SK-MEL-5 (cell line): ENCODE measurements at regions not wholly inside any gene's neighbourhood (a gene's known extent, or its start where the extent isn't known, plus 50 kb on each side); places are given as distances from the start of the nearest gene placed in this dataset.

ENCODE experiments used
- DNase-seq: peaks from one replicate; pipeline ENCODE4 v3.0.0-alpha.2; 2016; ENCODE audit warnings: low read depth, low spot score
- in situ Hi-C: cut with HindIII; loops from 2 replicates; pipeline ENCODE4 v1.10.0; 2016; ENCODE audit warnings: low sequenced_read_pairs, high pct_unique_total_duplicates, low pct_unique_long_range_greater_than_20kb

DNA sequence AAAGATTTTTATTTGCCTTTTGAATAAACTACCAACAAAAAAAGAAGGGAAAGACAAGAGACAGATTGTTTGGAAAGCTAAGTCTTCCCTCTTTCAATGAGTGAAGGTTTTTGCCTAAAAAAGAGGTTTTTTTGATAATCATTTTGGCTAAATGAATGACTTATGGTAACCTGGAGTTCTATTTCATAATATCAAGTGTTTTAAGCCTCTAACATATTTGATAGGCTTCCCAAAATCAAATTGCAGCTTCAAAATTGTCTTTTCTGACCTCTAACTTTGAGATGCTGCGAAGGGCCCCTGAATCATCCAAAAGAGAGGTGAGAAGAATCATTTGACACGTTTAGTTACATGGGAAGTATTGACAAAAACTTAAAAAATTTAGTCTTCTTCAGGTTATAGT, 53.0 kb upstream of the NAMPT start:
- DNase-seq = no peak
- in situ Hi-C loops = no loop called here

- in situ Hi-C loops = no loop called here
- DNase-seq = no peak
Measured at GRCh38 chr7:106335814-106336213, 51.0 kb upstream of the NAMPT start.
